Stomach (tissue), 8 donors: ENCODE measurements at regions not wholly inside any gene's neighbourhood (a gene's known extent, or its start where the extent isn't known, plus 50 kb on each side); places are given as distances from the start of the nearest gene placed in this dataset.

Source experiments
- DNase-seq, 2 donors: peaks; one replicate each; pipeline versions ENCODE4 v3.0.0 to v3.0.0-alpha.2; 2013 to 2019
- H3K27ac ChIP-seq, 5 donors: fragments of 200-600 bp in 4 of 5; sonication (generic) in 4 of 5; one replicate each; pipeline ENCODE4 v1.5.1; 2013 to 2019; ENCODE audit warnings: mild to moderate bottlenecking in 1 of 5, moderate library complexity in 1 of 5
- H3K27me3 ChIP-seq, 3 donors: fragments of 200-600 bp; sonication (generic); one replicate each; pipeline ENCODE4 v1.5.1; 2017 to 2019; ENCODE audit warnings: mixed run types in 1 of 3
- H3K36me3 ChIP-seq, 4 donors: fragments of 200-600 bp; sonication (generic); 1 replicate in 3 of 4; 2 replicates in 1 of 4; pipeline ENCODE4 v1.5.1; 2016 to 2019
- H3K4me1 ChIP-seq, 4 donors: fragments of 200-600 bp; sonication (generic); one replicate each; pipeline ENCODE4 v1.5.1; 2016 to 2019
- H3K4me3 ChIP-seq, 4 donors: fragments of 200-600 bp; sonication (generic) in 3 of 4; one replicate each; pipeline ENCODE4 v1.5.1; 2016 to 2019; ENCODE audit warnings: mild to moderate bottlenecking in 1 of 4
- H3K9me3 ChIP-seq, 4 donors: fragments of 200-600 bp; sonication (generic); one replicate each; pipeline ENCODE4 v1.5.1; 2016 to 2019
- EP300 ChIP-seq: sonication (generic); formaldehyde crosslinking; IDR thresholded peaks from one replicate; pipeline ENCODE4 v1.6.1; 2017; ENCODE audit warnings: antibody characterized with exemption
- POLR2A ChIP-seq, 4 donors: fragments of 450-650 bp; IDR thresholded peaks; one replicate each; pipeline ENCODE4 v1.6.1; 2016; ENCODE audit warnings: antibody characterized with exemption in 4 of 4, control low read depth in 2 of 4, mild to moderate bottlenecking in 1 of 4, moderate library complexity in 1 of 4
- POLR2AphosphoS5 ChIP-seq, 3 donors: sonication (generic); formaldehyde crosslinking; IDR thresholded peaks; one replicate each; pipeline ENCODE4 v1.6.1; 2016; ENCODE audit warnings: antibody characterized with exemption in 3 of 3
- WGBS, 5 donors: extraction: QIAGEN DNeasy Blood & Tissue Kit in 3 of 5; methylation state at CpG; one replicate each; pipeline versions ENCODE4 v1.1.5 to v1.1.7; 2013 to 2018; 5-methylcytosine and 5-hydroxymethylcytosine counted together
- intact Hi-C: fragments of 100-400 bp; cut with DNase I; formaldehyde crosslinking; loops from one replicate; pipeline ENCODE4 v1.15.1; 2023; ENCODE audit warnings: low total_unique reads
- TF ChIP-seq, protein P1 (sequence below), 7 experiments: fragments of 450-650 bp in 4 of 7; fragments of 200-600 bp in 3 of 7; sonication (generic) in 3 of 7; IDR thresholded peaks; one replicate each; pipeline ENCODE4 v1.5.1; 2016 to 2019; ENCODE audit warnings: antibody characterized with exemption in 7 of 7, control low read depth in 2 of 7, mild to moderate bottlenecking in 1 of 7
- donor health status: healthy with polysubstance abuse.
- donor health status: Bipolar disorder and iron deficiency.
- donor health status: healthy.

DNA sequence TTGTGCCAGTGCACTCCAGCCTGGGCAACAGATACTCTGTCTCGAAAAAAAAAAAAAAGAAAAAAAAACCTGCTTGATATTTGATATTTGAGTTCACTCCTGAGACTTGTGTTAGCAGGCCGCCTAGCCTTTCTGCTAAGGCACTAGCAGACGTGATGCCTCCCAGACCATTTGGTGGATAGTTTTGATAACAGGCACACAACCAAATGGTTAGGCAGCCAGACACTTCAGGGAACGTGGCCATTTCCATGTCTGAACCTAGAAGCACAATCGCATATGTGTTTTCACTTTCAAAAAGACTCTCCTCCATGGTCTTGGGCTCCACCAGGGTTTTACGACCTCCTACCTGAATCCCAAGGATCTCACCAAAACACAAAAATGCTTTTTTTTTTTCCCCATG lies 1319.5 kb downstream of the BRINP3 start:
- H3K9me3 ChIP-seq = no peaks in the 10 kb centered on the region
- no peak overlapping the region for H3K27ac ChIP-seq
- no peaks in the 10 kb centered on the region for H3K4me1 ChIP-seq
- no peaks in the 10 kb centered on the region for H3K36me3 ChIP-seq
- intact Hi-C loops = no loop called here
- H3K4me3 ChIP-seq = no peak overlapping the region
- DNase-seq = no peak
- no peak for TF ChIP-seq EP300
- H3K27me3 ChIP-seq = no peaks in the 10 kb centered on the region
- 65 to 73% (median 68%) methylated on average over 6 of the region's 6 CpGs for WGBS, 5 donors

DNA sequence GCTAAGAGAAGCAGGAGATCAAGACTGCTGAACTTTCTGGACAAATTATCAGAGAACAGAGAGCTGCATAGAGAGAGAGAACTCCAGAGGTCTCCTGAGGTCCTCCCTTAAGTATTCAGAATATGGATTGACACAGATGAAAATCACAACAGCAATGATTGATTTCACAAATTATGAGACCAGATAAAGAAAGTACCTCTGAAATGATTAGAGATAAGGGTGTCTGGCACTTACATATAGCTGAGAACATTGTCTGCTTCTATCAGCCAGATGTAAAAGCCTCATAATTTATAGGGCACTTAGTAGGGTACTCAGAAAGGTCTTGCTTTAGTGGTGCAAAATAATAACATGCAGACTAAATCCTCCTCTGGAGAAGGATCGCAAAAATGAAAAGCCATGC lies 1301.8 kb downstream of the BRINP3 start:
- no peak for DNase-seq
- Histone ChIP-seq H3K4me3 (no peak overlapping the region), H3K36me3 (no peaks in the 10 kb centered on the region), H3K27me3 (no peaks in the 10 kb centered on the region), H3K9me3 (peaks cover 0 to 13% (median 0%) of the 10 kb centered on the region in 4 donors), H3K4me1 (no peaks in the 10 kb centered on the region), H3K27ac (no peak overlapping the region)
- TF ChIP-seq EP300 = no peak
- intact Hi-C loops = no loop called here
- 80 to 100% (median 94%) methylated on average over 1 of the region's 1 CpG for WGBS, 5 donors

DNA sequence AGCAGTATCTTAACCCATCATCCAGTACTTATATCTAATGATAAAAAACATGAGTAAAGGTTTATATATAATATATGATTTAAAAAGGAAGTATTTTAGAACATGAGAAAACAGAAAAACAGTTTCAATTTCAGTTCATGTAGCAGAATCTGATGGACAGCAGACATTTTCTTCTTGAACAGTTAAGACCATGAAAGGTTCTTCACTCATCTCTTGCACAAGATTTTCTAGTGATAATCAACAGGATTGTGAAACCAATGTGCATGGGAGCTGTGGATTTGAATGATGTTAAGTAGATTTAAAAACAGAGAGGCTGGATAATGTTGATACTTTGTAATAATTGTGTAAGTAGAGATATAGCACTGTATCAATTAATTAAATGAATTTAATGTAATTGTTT lies 1297.6 kb downstream of the BRINP3 start:
- TF ChIP-seq, protein P1, sequence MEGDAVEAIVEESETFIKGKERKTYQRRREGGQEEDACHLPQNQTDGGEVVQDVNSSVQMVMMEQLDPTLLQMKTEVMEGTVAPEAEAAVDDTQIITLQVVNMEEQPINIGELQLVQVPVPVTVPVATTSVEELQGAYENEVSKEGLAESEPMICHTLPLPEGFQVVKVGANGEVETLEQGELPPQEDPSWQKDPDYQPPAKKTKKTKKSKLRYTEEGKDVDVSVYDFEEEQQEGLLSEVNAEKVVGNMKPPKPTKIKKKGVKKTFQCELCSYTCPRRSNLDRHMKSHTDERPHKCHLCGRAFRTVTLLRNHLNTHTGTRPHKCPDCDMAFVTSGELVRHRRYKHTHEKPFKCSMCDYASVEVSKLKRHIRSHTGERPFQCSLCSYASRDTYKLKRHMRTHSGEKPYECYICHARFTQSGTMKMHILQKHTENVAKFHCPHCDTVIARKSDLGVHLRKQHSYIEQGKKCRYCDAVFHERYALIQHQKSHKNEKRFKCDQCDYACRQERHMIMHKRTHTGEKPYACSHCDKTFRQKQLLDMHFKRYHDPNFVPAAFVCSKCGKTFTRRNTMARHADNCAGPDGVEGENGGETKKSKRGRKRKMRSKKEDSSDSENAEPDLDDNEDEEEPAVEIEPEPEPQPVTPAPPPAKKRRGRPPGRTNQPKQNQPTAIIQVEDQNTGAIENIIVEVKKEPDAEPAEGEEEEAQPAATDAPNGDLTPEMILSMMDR (IDR thresholded peaks at IDR 0.05) = no peak
- no peak for TF ChIP-seq EP300
- no peak for TF ChIP-seq POLR2AphosphoS5 (IDR thresholded peaks at IDR 0.05)
- TF ChIP-seq POLR2A (IDR thresholded peaks at IDR 0.05) = no peak
- Histone ChIP-seq H3K4me1 (no peaks in the 10 kb centered on the region), H3K36me3 (no peaks in the 10 kb centered on the region), H3K27ac (no peak overlapping the region), H3K9me3 (no peaks in the 10 kb centered on the region), H3K27me3 (no peaks in the 10 kb centered on the region), H3K4me3 (no peak overlapping the region)
- intact Hi-C loops = no loop called here
- no peak for DNase-seq

DNA sequence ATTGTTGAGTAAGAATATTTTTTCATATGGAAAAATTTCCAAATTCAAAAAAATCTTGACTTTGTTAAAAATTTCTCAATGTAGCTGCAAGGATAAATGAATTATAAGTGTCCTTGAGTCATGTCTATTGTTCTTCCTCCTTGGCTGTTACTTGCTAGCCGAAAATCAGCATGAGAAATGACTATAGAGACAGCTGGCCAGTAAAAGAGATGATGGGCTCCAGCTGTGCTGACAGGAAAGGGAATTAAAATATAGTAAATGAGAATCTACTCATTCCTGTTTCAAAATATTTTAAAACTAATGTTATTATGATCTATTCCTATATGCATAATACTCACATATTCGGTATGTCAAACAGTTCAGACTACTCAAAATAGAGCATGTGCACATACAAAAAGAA lies 1292.6 kb downstream of the BRINP3 start:
- Histone ChIP-seq H3K27me3 (no peaks in the 10 kb centered on the region), H3K36me3 (no peaks in the 10 kb centered on the region), H3K27ac (no peak overlapping the region), H3K4me1 (no peaks in the 10 kb centered on the region), H3K4me3 (no peak overlapping the region), H3K9me3 (no peaks in the 10 kb centered on the region)
- WGBS, 5 donors = 45 to 73% (median 53%) methylated on average over 2 of the region's 2 CpGs
- DNase-seq = peak in 1 of 2 donors; percentile 24
- intact Hi-C loops = no loop called here
- TF ChIP-seq POLR2A (IDR thresholded peaks at IDR 0.05) = no peak
- TF ChIP-seq, protein P1 (IDR thresholded peaks at IDR 0.05) = no peak
- TF ChIP-seq EP300 = no peak
- TF ChIP-seq POLR2AphosphoS5 (IDR thresholded peaks at IDR 0.05) = no peak

DNA sequence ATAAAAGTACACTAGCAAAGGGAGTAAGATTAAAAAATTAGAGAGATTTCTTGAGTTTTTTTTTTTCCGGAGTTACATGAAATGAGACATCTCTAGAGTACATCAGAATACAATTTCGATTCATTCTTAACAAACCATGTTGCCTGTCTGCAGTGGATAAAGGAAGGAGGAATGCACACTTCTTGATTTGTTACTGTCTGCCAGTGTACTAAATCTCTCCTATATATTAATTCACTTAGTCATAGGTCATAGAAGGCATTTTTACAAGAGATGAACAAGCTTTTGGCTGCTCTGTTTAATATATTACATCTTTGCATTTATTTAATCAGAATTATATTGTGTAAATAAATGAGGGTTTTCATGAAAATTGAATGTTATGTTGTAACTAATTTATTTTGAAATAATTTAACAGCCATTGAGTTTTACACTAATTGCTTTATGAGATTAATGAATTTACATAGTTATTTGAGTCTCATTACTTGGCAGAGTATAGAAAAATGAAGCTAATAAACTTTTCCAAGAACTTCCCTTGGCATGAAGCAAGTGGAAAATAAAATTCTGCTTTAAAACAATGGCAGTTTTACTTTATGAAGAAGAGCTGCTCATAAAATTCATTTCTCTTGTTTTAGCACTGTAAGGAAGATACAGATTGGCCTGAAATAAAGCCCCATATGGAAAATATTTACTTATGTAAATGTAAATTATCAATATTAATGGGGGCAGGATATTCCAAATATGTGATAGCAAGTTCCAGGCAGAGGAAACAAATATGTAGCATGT lies 1284.7 kb downstream of the BRINP3 start:
- H3K4me3 ChIP-seq = no peak overlapping the region
- 72 to 93% (median 81%) methylated on average over 2 of the region's 2 CpGs for WGBS, 5 donors
- H3K9me3 ChIP-seq = no peaks in the 10 kb centered on the region
- H3K4me1 ChIP-seq = no peaks in the 10 kb centered on the region
- TF ChIP-seq EP300 = no peak
- no peaks in the 10 kb centered on the region for H3K27me3 ChIP-seq
- H3K27ac ChIP-seq = no peak overlapping the region
- intact Hi-C loops = no loop called here
- DNase-seq = peak in 1 of 2 donors; percentile 22
- no peaks in the 10 kb centered on the region for H3K36me3 ChIP-seq

DNA sequence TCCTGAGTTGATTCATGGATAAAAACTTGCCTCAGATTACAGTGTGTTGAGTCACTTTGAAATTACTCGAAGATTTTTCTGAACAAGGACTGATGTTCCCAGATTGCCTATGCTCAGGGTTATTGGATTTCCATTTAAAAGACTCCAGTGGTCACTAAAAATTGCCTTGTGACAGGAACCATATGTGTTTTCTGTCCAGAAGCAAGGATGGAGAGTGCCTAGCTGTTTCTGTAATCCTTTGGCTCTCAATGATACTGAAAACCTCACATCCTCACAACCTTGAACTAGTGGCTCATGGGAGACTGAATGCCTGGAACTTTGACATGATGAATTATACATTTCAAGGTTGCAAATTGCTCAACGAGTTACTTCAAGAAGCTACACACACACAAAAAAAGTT lies 1271.8 kb downstream of the BRINP3 start:
- intact Hi-C loops = no loop called here
- Histone ChIP-seq H3K27ac (no peak overlapping the region), H3K9me3 (no peaks in the 10 kb centered on the region), H3K4me3 (no peak overlapping the region), H3K4me1 (no peaks in the 10 kb centered on the region), H3K36me3 (no peaks in the 10 kb centered on the region), H3K27me3 (no peaks in the 10 kb centered on the region)
- TF ChIP-seq POLR2AphosphoS5 (IDR thresholded peaks at IDR 0.05) (no peak), POLR2A (IDR thresholded peaks at IDR 0.05) (no peak), EP300 (no peak)
- TF ChIP-seq, protein P1 (IDR thresholded peaks at IDR 0.05) = no peak
- 52 to 61% (median 52%) methylated on average over 2 of the region's 2 CpGs for WGBS, 5 donors
- no peak for DNase-seq
